KOPT-K1 (cell line): ENCODE measurements at regions not wholly inside any gene's neighbourhood (a gene's known extent, or its start where the extent isn't known, plus 50 kb on each side); places are given as distances from the start of the nearest gene placed in this dataset.
"Not testable (repeated sequence)": the region's sequence is repeated elsewhere in the genome, so short reads cannot be mapped to it uniquely, and the experiment has no call there.

Source experiments
- H3K27ac ChIP-seq: fragments of 200-600 bp; sonication (generic); 2 replicates; pipeline ENCODE4 v1.5.1; 2016; ENCODE audit warnings: antibody characterized with exemption, mild to moderate bottlenecking, low read depth, low read length; ENCODE audit not compliant: poor library complexity, severe bottlenecking
- H3K36me3 ChIP-seq: fragments of 200-600 bp; sonication (generic); 2 replicates; pipeline ENCODE4 v1.5.1; 2017; ENCODE audit warnings: antibody characterized with exemption, mild to moderate bottlenecking, low read length, moderate library complexity; ENCODE audit not compliant: insufficient read depth
- H3K9me3 ChIP-seq: fragments of 200-600 bp; sonication (generic); 2 replicates; pipeline ENCODE4 v1.5.1; 2017; ENCODE audit warnings: antibody characterized with exemption, low read length, mild to moderate bottlenecking; ENCODE audit not compliant: insufficient read depth, poor library complexity, severe bottlenecking

GRCh38 chr10:30560326-30560725 lies 69.2 kb downstream of the LYZL2 start:
- Histone ChIP-seq H3K27ac (no peak overlapping the region), H3K9me3 (no peaks in the 10 kb centered on the region), H3K36me3 (no peaks in the 10 kb centered on the region)

- no peaks in the 10 kb centered on the region for H3K36me3 ChIP-seq
- H3K27ac ChIP-seq, result no peak overlapping the region
- H3K9me3 ChIP-seq, result no peaks in the 10 kb centered on the region
Measured at GRCh38 chr10:30559180-30559579, 70.4 kb downstream of the LYZL2 start.

- no peaks in the 10 kb centered on the region for H3K36me3 ChIP-seq
- no peaks in the 10 kb centered on the region for H3K9me3 ChIP-seq
- no peak overlapping the region for H3K27ac ChIP-seq
Measured at GRCh38 chr10:30558411-30558810, 71.1 kb downstream of the LYZL2 start.

GRCh38 chr10:30557884-30558283 lies 71.7 kb downstream of the LYZL2 start:
- Histone ChIP-seq H3K9me3 (no peaks in the 10 kb centered on the region), H3K36me3 (no peaks in the 10 kb centered on the region), H3K27ac (no peak overlapping the region)

- no peaks in the 10 kb centered on the region for H3K9me3 ChIP-seq
- H3K36me3 ChIP-seq, result no peaks in the 10 kb centered on the region
- H3K27ac ChIP-seq, result no peak overlapping the region
Measured at GRCh38 chr10:30556189-30556588, 73.4 kb downstream of the LYZL2 start.

- Histone ChIP-seq H3K9me3 (no peaks in the 10 kb centered on the region), H3K36me3 (no peaks in the 10 kb centered on the region), H3K27ac (no peak overlapping the region)
Measured at GRCh38 chr10:30555465-30555864, 74.1 kb downstream of the LYZL2 start.

- no peak overlapping the region for H3K27ac ChIP-seq
- H3K36me3 ChIP-seq, result no peaks in the 10 kb centered on the region
- H3K9me3 ChIP-seq, result no peaks in the 10 kb centered on the region
Measured at GRCh38 chr10:30554440-30554825, 75.1 kb downstream of the LYZL2 start.

GRCh38 chr10:30553626-30554439 lies 75.7 kb downstream of the LYZL2 start:
- Histone ChIP-seq H3K27ac (no peak overlapping the region), H3K36me3 (no peaks in the 10 kb centered on the region), H3K9me3 (no peaks in the 10 kb centered on the region)

GRCh38 chr10:30553018-30553625 lies 76.4 kb downstream of the LYZL2 start:
- Histone ChIP-seq H3K9me3 (no peaks in the 10 kb centered on the region), H3K36me3 (no peaks in the 10 kb centered on the region), H3K27ac (no peak overlapping the region)

- H3K9me3 ChIP-seq, result no peaks in the 10 kb centered on the region
- H3K36me3 ChIP-seq, result no peaks in the 10 kb centered on the region
- no peak overlapping the region for H3K27ac ChIP-seq
Measured at GRCh38 chr10:30550967-30551815, 78.4 kb downstream of the LYZL2 start.

- not testable (repeated sequence) for H3K9me3 ChIP-seq, H3K36me3 ChIP-seq, H3K27ac ChIP-seq
Measured at GRCh38 chr10:30549134-30549687, 80.3 kb downstream of the LYZL2 start.

GRCh38 chr10:30546511-30546910 lies 83.0 kb downstream of the LYZL2 start:
- Histone ChIP-seq H3K27ac (no peak overlapping the region), H3K36me3 (no peaks in the 10 kb centered on the region), H3K9me3 (no peaks in the 10 kb centered on the region)

- H3K36me3 ChIP-seq, result no peaks in the 10 kb centered on the region
- H3K27ac ChIP-seq, result no peak overlapping the region
- H3K9me3 ChIP-seq, result no peaks in the 10 kb centered on the region
Measured at GRCh38 chr10:30542895-30543288, 86.7 kb downstream of the LYZL2 start.

GRCh38 chr10:30542001-30542894 lies 87.3 kb downstream of the LYZL2 start:
- H3K9me3 ChIP-seq, result no peaks in the 10 kb centered on the region
- H3K36me3 ChIP-seq, result no peaks in the 10 kb centered on the region
- H3K27ac ChIP-seq, result no peak overlapping the region
